ENCODE measurements at regions not wholly inside any gene's neighbourhood (a gene's known extent, or its start where the extent isn't known, plus 50 kb on each side); places are given as distances from the start of the nearest gene placed in this dataset.

- DNase-seq: peak; percentile 43
These were observed 62.3 kb upstream of the TNFAIP8L3 start for GRCh38 chr15:51156957-51157356.

- peak; percentile 26 for DNase-seq
These were observed 61.2 kb upstream of the TNFAIP8L3 start for GRCh38 chr15:51155891-51156290.

GRCh38 chr15:51155016-51155580 lies 60.4 kb upstream of the TNFAIP8L3 start:
- no peak for DNase-seq

Measured in inflammatory macrophage treated with lipopolysaccharide for 4 hours (primary cell).